Stimulated activated memory B cell treated with anti-CD40 and anti-IgM and Interleukin-4, amounts not matched to agents 10 μg/mL and 1 μg/mL and 100 μg/mL, for 72 hours (primary cell): ENCODE measurements at regions not wholly inside any gene's neighbourhood (a gene's known extent, or its start where the extent isn't known, plus 50 kb on each side); places are given as distances from the start of the nearest gene placed in this dataset.
"Not testable (repeated sequence)": the region's sequence is repeated elsewhere in the genome, so short reads cannot be mapped to it uniquely, and the experiment has no call there.

Experiments
- ATAC-seq: fragments of 150-1000 bp; cut with Tn5 transposase; 2 replicates; pipeline ENCODE4 v1.10.0; 2021
- H3K27ac Mint-ChIP-seq: one replicate; pipeline ENCODE4 v1.8.0; 2022; ENCODE audit warnings: mild to moderate bottlenecking, mixed read lengths
- H3K27me3 Mint-ChIP-seq: one replicate; pipeline ENCODE4 v1.8.0; 2022; ENCODE audit warnings: mixed read lengths
- H3K36me3 Mint-ChIP-seq: one replicate; pipeline ENCODE4 v1.8.0; 2022; ENCODE audit warnings: mixed read lengths
- H3K4me1 Mint-ChIP-seq: one replicate; pipeline ENCODE4 v1.8.0; 2022; ENCODE audit warnings: mixed read lengths
- H3K4me3 Mint-ChIP-seq: one replicate; pipeline ENCODE4 v1.8.0; 2022; ENCODE audit warnings: mild to moderate bottlenecking, moderate library complexity, mixed read lengths
- H3K9me3 Mint-ChIP-seq: one replicate; pipeline ENCODE4 v1.8.0; 2022; ENCODE audit warnings: mixed read lengths

DNA sequence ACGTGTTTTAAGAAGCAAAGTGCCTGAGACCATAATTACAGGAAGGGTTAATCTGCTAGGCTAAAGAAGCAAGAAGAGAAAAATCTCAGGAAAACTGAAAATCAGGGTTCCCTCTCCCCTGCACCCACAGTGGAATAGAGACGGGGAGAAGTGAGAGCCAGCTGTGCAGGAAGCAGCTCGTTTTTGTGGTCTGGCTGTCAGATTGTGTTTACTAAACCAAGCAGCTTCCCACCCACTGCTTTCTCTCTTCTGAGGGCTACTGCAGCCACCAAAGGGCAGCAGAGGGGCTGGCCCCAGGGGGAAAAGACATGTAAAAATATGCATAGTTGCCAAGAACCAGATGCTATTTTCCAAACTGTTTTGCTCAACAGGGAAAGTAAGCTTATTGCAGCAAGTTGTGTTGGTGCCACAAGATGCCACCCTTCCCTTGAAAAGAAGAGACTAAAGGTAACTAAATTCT, 72.6 kb upstream of the THUMPD2 start:
- H3K9me3 Mint-ChIP-seq: no peaks in the 10 kb centered on the region
- ATAC-seq: peak; percentile 88
- peaks cover 10% of the 10 kb centered on the region for H3K27me3 Mint-ChIP-seq
- no peak overlapping the region for H3K4me3 Mint-ChIP-seq
- H3K36me3 Mint-ChIP-seq: no peaks in the 10 kb centered on the region
- H3K27ac Mint-ChIP-seq: no peak overlapping the region
- peaks cover 21% of the 10 kb centered on the region for H3K4me1 Mint-ChIP-seq

DNA sequence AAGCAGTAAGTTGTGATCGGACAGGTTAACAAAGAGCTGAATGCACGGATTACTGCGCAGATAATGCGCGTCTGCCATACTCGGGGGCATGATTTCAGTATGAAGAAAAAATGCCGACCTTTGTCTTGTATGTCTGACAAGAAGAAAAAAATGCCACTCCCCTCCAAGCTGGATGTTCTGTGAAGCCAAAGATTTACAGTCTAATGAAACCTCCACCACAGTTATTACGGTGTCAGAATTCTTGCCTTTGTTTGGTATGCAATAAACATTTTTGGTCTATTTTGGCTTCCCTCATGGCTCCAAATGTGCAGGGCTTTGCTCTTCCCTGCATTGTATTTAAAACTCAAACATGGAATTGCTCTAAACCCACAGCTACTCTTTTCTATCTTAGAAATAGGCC, 72.2 kb upstream of the THUMPD2 start:
- H3K27me3 Mint-ChIP-seq: peaks cover 6% of the 10 kb centered on the region
- H3K27ac Mint-ChIP-seq: no peak overlapping the region
- ATAC-seq: no peak
- no peaks in the 10 kb centered on the region for H3K36me3 Mint-ChIP-seq
- H3K9me3 Mint-ChIP-seq: no peaks in the 10 kb centered on the region
- peaks cover 21% of the 10 kb centered on the region for H3K4me1 Mint-ChIP-seq
- H3K4me3 Mint-ChIP-seq: no peak overlapping the region

DNA sequence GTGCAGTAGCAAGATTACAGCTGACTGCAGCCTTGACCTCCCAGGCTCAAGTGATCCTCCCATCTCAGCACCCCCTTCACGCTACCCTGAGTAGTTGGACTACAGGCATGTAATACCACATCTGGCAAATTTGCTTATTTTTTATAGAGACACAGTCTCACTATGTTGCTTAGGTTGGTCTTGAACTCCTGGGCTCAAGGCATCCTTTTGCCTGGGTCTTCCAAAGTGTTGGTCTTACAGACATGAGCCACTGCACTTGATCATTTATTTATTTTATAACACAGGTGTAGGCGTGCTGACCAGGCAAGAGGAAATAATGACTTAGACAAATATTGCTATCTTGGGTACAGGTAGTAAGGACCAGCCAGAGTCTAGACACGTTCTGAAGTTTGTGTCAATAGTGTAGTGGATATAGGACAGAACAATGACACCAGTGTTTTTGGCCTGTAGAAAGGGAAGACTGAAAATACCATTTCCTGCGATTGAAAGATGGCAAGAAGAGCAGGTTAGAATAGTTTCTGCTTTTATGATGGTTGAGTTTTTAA, 71.0 kb upstream of the THUMPD2 start:
- no peak for ATAC-seq
- no peaks in the 10 kb centered on the region for H3K27me3 Mint-ChIP-seq

DNA sequence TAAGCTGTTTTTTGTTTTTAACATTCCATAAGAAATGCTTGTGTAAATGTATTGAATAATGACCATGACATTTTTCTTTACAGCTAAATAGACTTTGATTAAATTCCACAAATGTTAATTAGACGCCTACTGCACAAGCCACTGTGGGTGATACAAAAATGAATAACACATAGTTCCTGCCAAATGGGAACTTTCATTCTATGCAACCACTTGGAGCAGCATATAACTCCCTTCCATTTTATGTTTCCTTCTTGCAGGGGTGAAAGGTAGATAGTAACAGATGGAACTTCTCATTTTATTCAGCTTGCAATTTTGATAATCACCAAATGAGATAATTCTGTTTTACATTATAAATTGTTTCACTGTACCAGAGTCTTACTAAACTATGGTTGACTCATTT, 70.0 kb upstream of the THUMPD2 start:
- ATAC-seq: no peak
- Mint-ChIP-seq H3K4me3 (no peak overlapping the region), H3K27ac (no peak overlapping the region), H3K36me3 (no peaks in the 10 kb centered on the region), H3K9me3 (no peaks in the 10 kb centered on the region), H3K4me1 (peaks cover 14% of the 10 kb centered on the region), H3K27me3 (no peaks in the 10 kb centered on the region)

More for the DNA sequence above, 71.0 kb upstream of the THUMPD2 start:
- H3K27ac Mint-ChIP-seq: no peak overlapping the region
- no peak overlapping the region for H3K4me3 Mint-ChIP-seq
- H3K4me1 Mint-ChIP-seq: peaks cover 20% of the 10 kb centered on the region
- no peaks in the 10 kb centered on the region for H3K36me3 Mint-ChIP-seq
- H3K9me3 Mint-ChIP-seq: no peaks in the 10 kb centered on the region

DNA sequence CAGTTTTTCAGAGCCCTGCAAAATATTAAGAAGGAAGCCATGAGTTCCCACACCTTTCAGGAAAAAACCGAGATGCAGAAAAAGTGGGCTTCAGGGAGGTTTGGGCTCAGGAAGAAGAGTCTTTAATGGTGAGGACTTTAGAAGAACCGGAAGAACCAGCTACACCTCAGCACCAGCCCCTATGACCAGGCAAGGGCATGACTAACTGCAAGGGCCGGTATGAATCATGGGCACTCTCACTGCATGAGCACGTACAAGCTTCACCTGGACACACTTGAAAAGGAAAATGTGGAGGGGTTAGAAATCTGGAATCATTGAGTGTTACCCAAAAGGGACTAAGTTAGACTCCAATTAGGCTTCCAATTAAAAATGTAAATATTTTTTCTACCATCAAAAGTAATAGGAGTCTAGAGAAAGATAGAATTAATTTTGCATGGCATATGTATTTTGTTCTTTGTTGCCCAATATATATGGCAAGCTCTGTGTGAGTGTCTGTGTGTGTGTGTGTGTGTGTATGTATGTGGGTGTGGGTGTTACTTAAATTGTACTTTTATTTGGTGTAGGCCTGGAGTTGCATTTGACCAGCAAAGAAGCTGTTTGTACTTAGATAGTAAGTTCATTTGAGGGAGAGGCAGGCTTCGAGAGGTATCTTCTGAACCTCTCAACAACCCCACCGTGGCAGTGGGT, 66.5 kb upstream of the THUMPD2 start:
- Mint-ChIP-seq H3K27ac (no peak overlapping the region), H3K4me3 (no peak overlapping the region), H3K27me3 (no peaks in the 10 kb centered on the region), H3K9me3 (no peaks in the 10 kb centered on the region), H3K4me1 (no peaks in the 10 kb centered on the region), H3K36me3 (no peaks in the 10 kb centered on the region)
- no peak for ATAC-seq

DNA sequence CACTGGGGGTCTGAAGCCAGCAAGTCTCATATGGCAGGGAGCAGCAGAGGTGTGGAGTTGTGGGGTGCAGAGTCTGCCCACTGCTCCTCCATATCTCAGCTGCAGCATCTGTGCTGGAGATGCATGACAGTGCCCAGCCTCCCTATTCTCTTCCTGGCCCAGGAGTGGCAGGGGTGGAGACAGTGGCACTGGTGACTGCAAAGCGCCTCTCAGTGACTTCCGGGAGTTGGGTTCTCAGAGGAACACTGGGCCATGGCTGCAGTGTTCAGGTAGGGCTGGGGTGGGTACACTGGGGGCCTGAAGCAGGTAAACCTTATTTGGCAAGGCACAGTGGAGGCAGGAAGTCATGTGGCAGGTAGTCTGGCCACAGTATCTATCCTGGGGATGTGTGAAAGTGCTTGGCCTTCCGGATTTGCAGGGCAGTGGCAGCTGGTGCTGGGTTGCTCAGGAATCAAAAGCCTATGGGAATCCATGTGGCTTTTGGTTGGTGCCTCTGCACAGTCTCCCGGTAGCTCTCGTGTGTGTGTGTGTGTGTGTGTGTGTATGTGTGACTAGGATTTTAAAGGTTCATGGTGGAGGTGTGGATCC, 60.3 kb upstream of the THUMPD2 start:
- Mint-ChIP-seq H3K27me3 (peaks cover 37% of the 10 kb centered on the region), H3K36me3 (no peaks in the 10 kb centered on the region), H3K27ac (no peak overlapping the region), H3K9me3 (peaks cover 8% of the 10 kb centered on the region), H3K4me3 (no peak overlapping the region), H3K4me1 (peaks cover 12% of the 10 kb centered on the region)
- ATAC-seq: peak; percentile 34

DNA sequence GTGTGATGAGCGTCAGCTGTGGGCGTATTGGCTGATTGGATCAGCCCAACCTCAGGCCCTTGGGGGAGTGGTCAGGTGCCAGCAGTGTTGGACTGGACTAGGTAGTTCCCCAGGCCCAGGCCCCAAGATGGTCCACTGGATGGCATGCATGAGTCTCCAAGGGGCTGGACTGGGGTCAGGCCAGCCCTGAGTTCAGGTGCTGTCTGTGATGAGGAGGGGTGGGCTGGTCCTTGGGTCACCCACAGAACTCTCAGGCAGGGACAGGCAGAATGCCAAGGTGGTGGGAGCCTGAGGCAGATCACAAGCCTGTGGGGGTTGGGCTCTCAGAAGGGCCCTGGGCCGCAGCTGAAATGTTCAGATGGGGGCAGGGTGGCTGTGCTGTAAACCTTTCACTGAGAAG, 59.5 kb upstream of the THUMPD2 start:
- ATAC-seq: peak; percentile 45
- no peak overlapping the region for H3K4me3 Mint-ChIP-seq
- peaks cover 12% of the 10 kb centered on the region for H3K4me1 Mint-ChIP-seq
- no peaks in the 10 kb centered on the region for H3K36me3 Mint-ChIP-seq
- H3K9me3 Mint-ChIP-seq: peaks cover 8% of the 10 kb centered on the region
- peaks cover 45% of the 10 kb centered on the region for H3K27me3 Mint-ChIP-seq
- no peak overlapping the region for H3K27ac Mint-ChIP-seq

DNA sequence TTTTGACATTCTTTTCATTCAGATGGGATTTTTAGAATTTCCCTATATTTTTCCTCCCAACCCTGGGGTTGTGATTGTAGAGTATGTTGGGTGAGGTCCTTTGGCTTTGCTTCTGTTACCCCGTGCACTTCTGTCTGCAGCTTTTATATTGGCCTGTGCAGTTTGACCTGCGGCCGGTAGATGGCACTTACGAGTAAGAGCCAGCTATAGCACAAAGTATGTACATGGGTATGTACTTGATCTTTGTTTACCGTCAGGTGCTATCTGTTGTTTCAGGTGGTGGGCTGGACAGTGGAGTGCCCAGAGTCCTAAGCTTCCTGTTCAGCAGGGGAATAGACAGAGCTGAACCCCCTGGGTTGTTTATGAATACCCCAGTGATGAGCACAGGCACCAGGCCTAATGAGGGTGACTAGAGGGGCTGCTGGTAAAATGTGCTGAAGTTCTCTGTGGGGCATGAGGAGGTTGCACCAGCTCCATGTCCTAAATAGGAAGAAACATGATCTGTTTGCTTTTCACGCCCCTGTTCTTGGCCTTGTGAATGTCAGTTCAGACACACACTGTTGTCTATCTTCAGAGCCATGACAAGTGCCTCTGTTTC, 58.9 kb upstream of the THUMPD2 start:
- H3K27me3 Mint-ChIP-seq: peaks cover 51% of the 10 kb centered on the region
- peaks cover 8% of the 10 kb centered on the region for H3K9me3 Mint-ChIP-seq
- ATAC-seq: peak; percentile 61
- H3K36me3 Mint-ChIP-seq: no peaks in the 10 kb centered on the region
- no peak overlapping the region for H3K27ac Mint-ChIP-seq
- H3K4me3 Mint-ChIP-seq: no peak overlapping the region
- peaks cover 12% of the 10 kb centered on the region for H3K4me1 Mint-ChIP-seq

DNA sequence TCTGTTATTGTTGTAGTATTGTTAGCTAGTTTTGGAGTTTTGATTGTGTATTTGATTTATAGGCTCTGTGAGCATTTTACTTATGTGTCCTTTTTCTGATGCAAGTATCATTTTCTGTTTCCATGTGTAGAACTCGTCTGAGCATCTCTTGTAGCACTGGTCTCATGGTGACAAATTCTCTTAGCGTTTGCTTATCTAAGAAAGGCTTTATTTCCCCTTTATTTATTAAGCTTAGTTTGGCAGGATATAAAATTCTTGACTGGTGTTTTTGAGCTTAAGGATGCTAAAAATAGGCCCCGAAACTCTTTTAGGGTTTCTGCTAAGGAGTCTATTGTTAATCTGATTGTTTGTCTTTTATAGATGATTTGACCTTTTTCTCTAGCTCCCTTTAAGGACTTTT, 57.6 kb upstream of the THUMPD2 start:
- H3K9me3 Mint-ChIP-seq: peaks cover 8% of the 10 kb centered on the region
- no peaks in the 10 kb centered on the region for H3K36me3 Mint-ChIP-seq
- ATAC-seq: no peak
- H3K4me1 Mint-ChIP-seq: peaks cover 12% of the 10 kb centered on the region
- H3K27me3 Mint-ChIP-seq: peaks cover 65% of the 10 kb centered on the region
- no peak overlapping the region for H3K27ac Mint-ChIP-seq
- H3K4me3 Mint-ChIP-seq: no peak overlapping the region

DNA sequence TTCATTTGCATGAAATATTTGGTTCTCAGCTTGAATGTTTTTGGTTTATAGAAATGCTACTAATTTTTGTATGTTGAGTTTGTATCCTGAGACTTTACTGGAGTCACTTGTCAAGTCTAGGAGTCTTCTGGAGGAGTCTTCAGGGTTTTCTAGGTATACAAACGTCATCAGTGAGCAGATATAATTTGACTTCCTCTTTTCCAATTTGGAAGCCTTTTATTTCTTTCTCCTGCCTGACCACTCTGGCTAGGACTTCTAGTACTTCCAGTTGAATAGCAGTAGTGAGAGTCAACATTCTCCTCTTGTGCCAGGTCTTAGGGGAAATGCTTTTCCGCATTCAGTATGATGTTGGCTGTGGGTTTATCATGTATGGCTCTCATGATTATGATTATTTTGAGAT, 55.4 kb upstream of the THUMPD2 start:
- H3K4me3 Mint-ChIP-seq: no peak overlapping the region
- H3K27me3 Mint-ChIP-seq: peaks cover 72% of the 10 kb centered on the region
- no peaks in the 10 kb centered on the region for H3K36me3 Mint-ChIP-seq
- peaks cover 8% of the 10 kb centered on the region for H3K9me3 Mint-ChIP-seq
- no peak for ATAC-seq
- H3K4me1 Mint-ChIP-seq: peaks cover 2% of the 10 kb centered on the region
- H3K27ac Mint-ChIP-seq: no peak overlapping the region

DNA sequence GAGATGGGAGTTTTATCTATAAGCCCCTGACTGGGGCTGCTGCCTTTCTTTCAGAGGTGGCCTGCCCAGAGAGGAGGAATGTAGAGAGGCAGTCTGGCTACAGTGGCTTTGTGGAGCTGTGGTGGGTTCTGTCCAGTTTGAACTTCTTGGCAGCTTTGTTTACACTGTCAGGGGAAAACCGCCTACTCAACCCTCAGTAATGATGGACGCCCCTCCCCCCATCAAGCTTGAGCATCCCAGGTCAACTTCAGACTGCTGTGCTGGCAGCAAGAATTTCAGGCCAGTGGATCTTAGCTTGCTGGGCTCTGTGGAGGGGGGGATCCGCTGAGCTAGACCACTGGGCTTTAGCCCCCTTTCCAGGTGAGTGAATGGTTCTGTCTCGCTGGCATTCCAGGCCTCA, 51.6 kb upstream of the THUMPD2 start:
- not testable (repeated sequence) for H3K36me3 Mint-ChIP-seq, H3K4me3 Mint-ChIP-seq, H3K4me1 Mint-ChIP-seq, H3K27ac Mint-ChIP-seq, H3K9me3 Mint-ChIP-seq, ATAC-seq
- H3K27me3 Mint-ChIP-seq: peaks cover 47% of the 10 kb centered on the region
